Left ventricle myocardium inferior (tissue), 1 donor: ENCODE measurements at regions not wholly inside any gene's neighbourhood (a gene's known extent, or its start where the extent isn't known, plus 50 kb on each side); places are given as distances from the start of the nearest gene placed in this dataset.

ENCODE experiments used
- DNase-seq: peaks from one replicate; pipeline ENCODE4 v3.0.0-alpha.2; 2020
- H3K27ac ChIP-seq: fragments of 200-600 bp; replicated peaks from 2 replicates; pipeline ENCODE4 v1.8.0; 2021
- H3K27me3 ChIP-seq: fragments of 200-600 bp; 2 replicates; pipeline ENCODE4 v1.8.0; 2021; ENCODE audit warnings: low read depth
- H3K36me3 ChIP-seq: fragments of 200-600 bp; 2 replicates; pipeline ENCODE4 v1.8.0; 2021
- H3K4me1 ChIP-seq: fragments of 200-600 bp; 2 replicates; pipeline ENCODE4 v1.8.0; 2021
- H3K4me3 ChIP-seq: fragments of 200-600 bp; 2 replicates; pipeline ENCODE4 v1.8.0; 2021; ENCODE audit warnings: mild to moderate bottlenecking, moderate library complexity
- H3K9me3 ChIP-seq: fragments of 200-600 bp; replicated peaks from 2 replicates; pipeline ENCODE4 v1.8.0; 2021
- intact Hi-C: fragments of 100-400 bp; cut with micrococcal nuclease; formaldehyde crosslinking; loops from one replicate; pipeline ENCODE4 v1.11.0; 2022
- TF ChIP-seq, protein P1 (sequence below): fragments of 200-600 bp; IDR thresholded peaks from 2 replicates; pipeline ENCODE4 v1.8.0; 2021; ENCODE audit warnings: antibody characterized with exemption, mild to moderate bottlenecking, borderline replicate concordance
- donor health status: DM: no; HTN: yes; CAD: no; lungs with severe emphysema.

DNA sequence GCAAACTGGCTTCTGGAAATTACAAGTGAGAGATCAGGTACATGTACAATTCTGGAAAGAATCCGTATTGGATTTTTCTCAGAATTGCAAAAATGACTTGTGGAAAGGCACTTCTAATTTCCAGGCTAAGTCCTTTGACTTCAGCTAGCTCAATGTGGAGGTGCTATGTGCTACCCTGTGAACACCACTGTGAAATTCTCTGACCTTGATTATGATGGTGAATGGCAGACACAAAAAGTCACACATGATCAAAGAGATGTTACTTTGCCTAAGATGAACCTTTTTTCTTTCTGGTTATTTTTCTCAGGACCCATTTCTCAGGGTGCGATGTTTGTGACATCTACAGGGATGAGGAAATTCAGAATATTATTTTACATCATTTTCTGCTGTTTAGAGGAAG lies 856.6 kb upstream of the VRK2 start:
- Histone ChIP-seq H3K27me3 (no peaks in the 10 kb centered on the region), H3K4me3 (no peak overlapping the region), H3K4me1 (no peaks in the 10 kb centered on the region), H3K9me3 (no peaks in the 10 kb centered on the region), H3K36me3 (no peaks in the 10 kb centered on the region), H3K27ac (no peak overlapping the region)
- intact Hi-C loops, result no loop called here
- TF ChIP-seq, protein P1, sequence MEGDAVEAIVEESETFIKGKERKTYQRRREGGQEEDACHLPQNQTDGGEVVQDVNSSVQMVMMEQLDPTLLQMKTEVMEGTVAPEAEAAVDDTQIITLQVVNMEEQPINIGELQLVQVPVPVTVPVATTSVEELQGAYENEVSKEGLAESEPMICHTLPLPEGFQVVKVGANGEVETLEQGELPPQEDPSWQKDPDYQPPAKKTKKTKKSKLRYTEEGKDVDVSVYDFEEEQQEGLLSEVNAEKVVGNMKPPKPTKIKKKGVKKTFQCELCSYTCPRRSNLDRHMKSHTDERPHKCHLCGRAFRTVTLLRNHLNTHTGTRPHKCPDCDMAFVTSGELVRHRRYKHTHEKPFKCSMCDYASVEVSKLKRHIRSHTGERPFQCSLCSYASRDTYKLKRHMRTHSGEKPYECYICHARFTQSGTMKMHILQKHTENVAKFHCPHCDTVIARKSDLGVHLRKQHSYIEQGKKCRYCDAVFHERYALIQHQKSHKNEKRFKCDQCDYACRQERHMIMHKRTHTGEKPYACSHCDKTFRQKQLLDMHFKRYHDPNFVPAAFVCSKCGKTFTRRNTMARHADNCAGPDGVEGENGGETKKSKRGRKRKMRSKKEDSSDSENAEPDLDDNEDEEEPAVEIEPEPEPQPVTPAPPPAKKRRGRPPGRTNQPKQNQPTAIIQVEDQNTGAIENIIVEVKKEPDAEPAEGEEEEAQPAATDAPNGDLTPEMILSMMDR, result no peak
- DNase-seq, result no peak

DNA sequence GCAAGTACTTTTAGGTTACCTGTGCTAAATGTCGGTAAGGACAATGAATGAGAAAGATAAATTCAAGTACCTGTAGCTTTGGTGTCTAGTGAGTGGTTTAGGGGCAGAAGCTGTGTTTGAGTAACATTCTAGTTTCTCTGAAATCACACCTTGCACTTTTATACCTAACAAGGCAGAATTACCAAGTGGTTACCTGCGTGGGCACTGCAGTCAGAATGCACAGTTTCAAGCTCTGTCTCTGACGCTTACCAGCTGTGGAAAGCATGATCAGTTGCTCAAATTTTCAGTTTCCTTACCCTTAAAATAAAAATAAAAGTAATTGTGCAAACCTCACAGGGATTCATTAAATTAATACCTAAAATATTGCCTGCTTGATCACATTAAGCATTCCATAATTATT lies 846.9 kb upstream of the VRK2 start:
- no peaks in the 10 kb centered on the region for H3K4me1 ChIP-seq
- H3K9me3 ChIP-seq, result no peaks in the 10 kb centered on the region
- TF ChIP-seq, protein P1, result no peak
- H3K36me3 ChIP-seq, result no peaks in the 10 kb centered on the region
- H3K4me3 ChIP-seq, result no peak overlapping the region
- no peak for DNase-seq
- no peak overlapping the region for H3K27ac ChIP-seq
- intact Hi-C loops, result no loop called here
- no peaks in the 10 kb centered on the region for H3K27me3 ChIP-seq

DNA sequence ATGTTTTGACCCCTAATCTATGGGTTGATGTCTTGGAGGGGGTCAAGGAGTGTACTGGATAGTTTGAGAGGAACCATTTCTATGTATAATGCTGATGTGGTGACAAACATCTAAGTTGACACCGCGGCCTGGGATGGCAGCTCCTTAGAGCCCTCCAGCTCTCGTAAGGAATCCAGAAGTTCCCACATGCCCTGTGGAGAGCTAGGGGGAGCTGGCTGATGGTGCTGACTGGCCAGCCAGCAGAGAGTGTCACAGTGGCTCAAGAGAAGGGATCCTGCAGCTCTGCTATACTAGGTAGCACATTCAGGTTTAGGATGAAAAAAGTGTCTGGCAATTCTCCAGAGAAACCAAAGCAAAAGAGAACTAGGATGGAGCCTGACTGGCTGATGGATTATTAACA lies 842.2 kb upstream of the VRK2 start:
- intact Hi-C loops, result no loop called here
- Histone ChIP-seq H3K36me3 (no peaks in the 10 kb centered on the region), H3K4me1 (no peaks in the 10 kb centered on the region), H3K4me3 (no peak overlapping the region), H3K27ac (no peak overlapping the region), H3K27me3 (no peaks in the 10 kb centered on the region), H3K9me3 (no peaks in the 10 kb centered on the region)
- no peak for DNase-seq
- TF ChIP-seq, protein P1, result no peak

- Histone ChIP-seq H3K27me3 (no peaks in the 10 kb centered on the region), H3K4me1 (peaks cover under 1% of the 10 kb centered on the region), H3K36me3 (no peaks in the 10 kb centered on the region), H3K9me3 (no peaks in the 10 kb centered on the region), H3K4me3 (no peak overlapping the region), H3K27ac (no peak overlapping the region)
- DNase-seq, result no peak
- TF ChIP-seq, protein P1, result no peak
- intact Hi-C loops, result no loop called here
These were observed 841.4 kb upstream of the VRK2 start for GRCh38 chr2:57205241-57205640.

- DNase-seq, result no peak
- Histone ChIP-seq H3K9me3 (no peaks in the 10 kb centered on the region), H3K4me3 (no peak overlapping the region), H3K27ac (no peak overlapping the region), H3K27me3 (no peaks in the 10 kb centered on the region), H3K36me3 (no peaks in the 10 kb centered on the region), H3K4me1 (peaks cover 14% of the 10 kb centered on the region)
- intact Hi-C loops, result no loop called here
- TF ChIP-seq, protein P1, result no peak
These were observed 839.4 kb upstream of the VRK2 start for GRCh38 chr2:57207191-57207590.

- Histone ChIP-seq H3K27me3 (no peaks in the 10 kb centered on the region), H3K36me3 (no peaks in the 10 kb centered on the region), H3K4me1 (peaks cover 21% of the 10 kb centered on the region), H3K9me3 (no peaks in the 10 kb centered on the region), H3K27ac (no peak overlapping the region), H3K4me3 (no peak overlapping the region)
- DNase-seq, result no peak
- TF ChIP-seq, protein P1, result no peak
- intact Hi-C loops, result no loop called here
These were observed 836.8 kb upstream of the VRK2 start for GRCh38 chr2:57209799-57210198.
